ENCODE measurements at regions not wholly inside any gene's neighbourhood (a gene's known extent, or its start where the extent isn't known, plus 50 kb on each side); places are given as distances from the start of the nearest gene placed in this dataset.

GRCh38 chr10:100612601-100613595 is 77.2 kb downstream of the HIF1AN start:
- H3K36me3 ChIP-seq: no peaks in the 10 kb centered on the region
- intact Hi-C loops (cut with DNase I): no loop called here
- H3K27me3 ChIP-seq: peaks cover 0 to 47% (median 9%) of the 10 kb centered on the region in 3 donors
- no peak overlapping the region for H3K4me3 ChIP-seq
- 58% methylated on average over 21 of the region's 21 CpGs for WGBS, 2 donors
- DNase-seq: no peak
- no peak overlapping the region for H3K27ac ChIP-seq
- no peaks in the 10 kb centered on the region for H3K4me1 ChIP-seq
- H3K9me3 ChIP-seq: no peaks in the 10 kb centered on the region
- TF ChIP-seq CTCF (IDR thresholded peaks at IDR 0.05) (no peak), EP300 (IDR thresholded peaks at IDR 0.05) (no peak)

GRCh38 chr10:100613846-100614245 is 78.1 kb downstream of the HIF1AN start:
- no peak overlapping the region for H3K27ac ChIP-seq
- H3K4me3 ChIP-seq: no peak overlapping the region
- no peak for DNase-seq
- no peak for TF ChIP-seq CTCF (IDR thresholded peaks at IDR 0.05)
- no peak for TF ChIP-seq EP300 (IDR thresholded peaks at IDR 0.05)
- H3K4me1 ChIP-seq: no peaks in the 10 kb centered on the region
- H3K9me3 ChIP-seq: no peaks in the 10 kb centered on the region
- H3K36me3 ChIP-seq: no peaks in the 10 kb centered on the region
- H3K27me3 ChIP-seq: peaks cover 0 to 55% (median 9%) of the 10 kb centered on the region in 3 donors
- WGBS, 2 donors: 70 to 81% methylated on average over 8 of the region's 8 CpGs
- intact Hi-C loops (cut with DNase I): no loop called here

- no peak overlapping the region for H3K4me3 ChIP-seq
- 52 to 73% methylated on average over 11 of the region's 11 CpGs for WGBS, 2 donors
- no peaks in the 10 kb centered on the region for H3K4me1 ChIP-seq
- no peak overlapping the region for H3K27ac ChIP-seq
- DNase-seq: no peak
- no peaks in the 10 kb centered on the region for H3K9me3 ChIP-seq
- H3K27me3 ChIP-seq: peaks cover 0 to 60% (median 9%) of the 10 kb centered on the region in 3 donors
- no peak for TF ChIP-seq EP300 (IDR thresholded peaks at IDR 0.05)
- no peak for TF ChIP-seq POLR2A (IDR thresholded peaks at IDR 0.05)
- TF ChIP-seq POLR2AphosphoS5 (IDR thresholded peaks at IDR 0.05): no peak
- TF ChIP-seq CTCF (IDR thresholded peaks at IDR 0.05): no peak
- intact Hi-C loops (cut with DNase I): no loop called here
- no peaks in the 10 kb centered on the region for H3K36me3 ChIP-seq
These were observed 78.8 kb downstream of the HIF1AN start for GRCh38 chr10:100614429-100615095.

GRCh38 chr10:100615241-100615640 is 79.5 kb downstream of the HIF1AN start:
- Histone ChIP-seq H3K4me1 (no peaks in the 10 kb centered on the region), H3K36me3 (no peaks in the 10 kb centered on the region), H3K27me3 (peaks cover 0 to 67% (median 11%) of the 10 kb centered on the region in 3 donors), H3K4me3 (no peak overlapping the region), H3K27ac (no peak overlapping the region), H3K9me3 (no peaks in the 10 kb centered on the region)
- TF ChIP-seq EP300 (IDR thresholded peaks at IDR 0.05): no peak
- no peak for TF ChIP-seq CTCF (IDR thresholded peaks at IDR 0.05)
- TF ChIP-seq POLR2AphosphoS5 (IDR thresholded peaks at IDR 0.05): no peak
- no peak for TF ChIP-seq POLR2A (IDR thresholded peaks at IDR 0.05)
- intact Hi-C loops (cut with DNase I): no loop called here
- no peak for DNase-seq
- 79 to 87% methylated on average over 10 of the region's 10 CpGs for WGBS, 2 donors
